ENCODE measurements at regions not wholly inside any gene's neighbourhood (a gene's known extent, or its start where the extent isn't known, plus 50 kb on each side); places are given as distances from the start of the nearest gene placed in this dataset.

- no peak overlapping the region for H3K27ac ChIP-seq
- TF ChIP-seq CTCF (IDR thresholded peaks at IDR 0.05; ENCODE audit: low read depth, low read length), result no peak
- H3K9me3 ChIP-seq (ENCODE audit: low read depth), result no peaks in the 10 kb centered on the region
- DNase-seq (ENCODE audit: low read depth in 1 of 2, low spot score in 1 of 2), result no peak
- peaks cover 3% of the 10 kb centered on the region for H3K27me3 ChIP-seq
- H3K4me1 ChIP-seq (ENCODE audit: low read depth), result no peaks in the 10 kb centered on the region
- no peak overlapping the region for H3K4me3 ChIP-seq
- no peaks in the 10 kb centered on the region for H3K36me3 ChIP-seq
Measured at GRCh38 chr18:47323158-47323557, 71.7 kb upstream of the SKOR2 start.

- Histone ChIP-seq H3K27ac (no peak overlapping the region), H3K36me3 (no peaks in the 10 kb centered on the region), H3K4me3 (no peak overlapping the region), H3K9me3 (ENCODE audit: low read depth) (no peaks in the 10 kb centered on the region), H3K4me1 (ENCODE audit: low read depth) (no peaks in the 10 kb centered on the region), H3K27me3 (peaks cover 3% of the 10 kb centered on the region)
- DNase-seq (ENCODE audit: low read depth in 1 of 2, low spot score in 1 of 2), result no peak
- TF ChIP-seq CTCF (IDR thresholded peaks at IDR 0.05; ENCODE audit: low read depth, low read length), result no peak
Measured at GRCh38 chr18:47321815-47322214, 70.4 kb upstream of the SKOR2 start.

GRCh38 chr18:47317824-47318508, 66.5 kb upstream of the SKOR2 start:
- no peaks in the 10 kb centered on the region for H3K4me1 ChIP-seq (ENCODE audit: low read depth)
- no peak for TF ChIP-seq CTCF (IDR thresholded peaks at IDR 0.05; ENCODE audit: low read depth, low read length)
- no peak overlapping the region for H3K27ac ChIP-seq
- DNase-seq (ENCODE audit: low read depth in 1 of 2, low spot score in 1 of 2), result no peak
- no peak overlapping the region for H3K4me3 ChIP-seq
- H3K36me3 ChIP-seq, result no peaks in the 10 kb centered on the region
- H3K9me3 ChIP-seq (ENCODE audit: low read depth), result no peaks in the 10 kb centered on the region
- peaks cover 3% of the 10 kb centered on the region for H3K27me3 ChIP-seq

DNA sequence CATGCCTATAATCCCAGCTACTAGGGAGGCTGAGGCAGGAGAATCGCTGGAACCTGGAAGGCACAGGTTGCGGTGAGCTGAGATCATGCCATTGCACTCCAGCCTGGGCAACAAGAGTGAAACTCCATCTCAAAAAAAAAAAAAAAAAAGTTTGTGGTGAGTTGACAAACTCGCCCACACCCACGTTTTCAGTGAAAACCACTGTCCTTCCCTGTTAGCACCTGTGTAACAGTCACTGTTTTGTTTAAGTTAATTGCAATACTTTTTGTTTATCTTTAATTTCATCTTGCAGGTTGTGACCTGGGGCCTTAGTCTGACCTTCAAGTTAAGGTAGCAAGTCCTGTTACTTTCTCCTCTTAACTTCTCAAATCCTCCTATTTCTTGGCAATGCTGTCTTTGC, 65.5 kb upstream of the SKOR2 start:
- H3K27me3 ChIP-seq, result peaks cover 3% of the 10 kb centered on the region
- TF ChIP-seq CTCF (IDR thresholded peaks at IDR 0.05; ENCODE audit: low read depth, low read length), result no peak

GRCh38 chr18:47313901-47314300, 62.4 kb upstream of the SKOR2 start:
- TF ChIP-seq CTCF (IDR thresholded peaks at IDR 0.05; ENCODE audit: low read depth, low read length), result no peak
- Histone ChIP-seq H3K27ac (no peak overlapping the region), H3K36me3 (no peaks in the 10 kb centered on the region), H3K4me1 (ENCODE audit: low read depth) (no peaks in the 10 kb centered on the region), H3K9me3 (ENCODE audit: low read depth) (no peaks in the 10 kb centered on the region), H3K4me3 (no peak overlapping the region), H3K27me3 (no peaks in the 10 kb centered on the region)
- DNase-seq (ENCODE audit: low read depth in 1 of 2, low spot score in 1 of 2), result no peak

More for the DNA sequence above, 65.5 kb upstream of the SKOR2 start:
- no peak for DNase-seq (ENCODE audit: low read depth in 1 of 2, low spot score in 1 of 2)
- no peak overlapping the region for H3K27ac ChIP-seq
- H3K9me3 ChIP-seq (ENCODE audit: low read depth), result no peaks in the 10 kb centered on the region
- no peak overlapping the region for H3K4me3 ChIP-seq
- H3K4me1 ChIP-seq (ENCODE audit: low read depth), result no peaks in the 10 kb centered on the region
- H3K36me3 ChIP-seq, result no peaks in the 10 kb centered on the region
